GM18867 (cell line): ENCODE measurements at regions not wholly inside any gene's neighbourhood (a gene's known extent, or its start where the extent isn't known, plus 50 kb on each side); places are given as distances from the start of the nearest gene placed in this dataset.

Source experiments
- ATAC-seq: cut with Tn5 transposase; IDR thresholded peaks from one replicate; pipeline ENCODE4 v1.9.1; 2021; ENCODE audit warnings: mild to moderate bottlenecking, moderate library complexity; ENCODE audit not compliant: unreplicated experiment

- no peak for ATAC-seq
Measured at GRCh38 chr5:56558131-56558745, 257.1 kb upstream of the MAP3K1 start.

GRCh38 chr5:56557198-56557597, 258.2 kb upstream of the MAP3K1 start:
- ATAC-seq, result no peak

- ATAC-seq, result no peak
Measured at GRCh38 chr5:56552612-56553268, 262.6 kb upstream of the MAP3K1 start.

GRCh38 chr5:56550227-56550626, 265.1 kb upstream of the MAP3K1 start:
- no peak for ATAC-seq

GRCh38 chr5:56549096-56549886, 266.1 kb upstream of the MAP3K1 start:
- no peak for ATAC-seq

- ATAC-seq, result no peak
Measured at GRCh38 chr5:56545016-56545415, 270.3 kb upstream of the MAP3K1 start.

- ATAC-seq, result no peak
Measured at GRCh38 chr5:56543441-56544388, 271.6 kb upstream of the MAP3K1 start.

GRCh38 chr5:56540266-56540665, 275.1 kb upstream of the MAP3K1 start:
- no peak for ATAC-seq

GRCh38 chr5:56538580-56538979, 276.8 kb upstream of the MAP3K1 start:
- no peak for ATAC-seq

GRCh38 chr5:56535347-56535746, 280.0 kb upstream of the MAP3K1 start:
- no peak for ATAC-seq

GRCh38 chr5:56534102-56534829, 281.1 kb upstream of the MAP3K1 start:
- no peak for ATAC-seq

GRCh38 chr5:56532466-56532865, 282.9 kb upstream of the MAP3K1 start:
- no peak for ATAC-seq

- ATAC-seq, result no peak
Measured at GRCh38 chr5:56530626-56531138, 284.7 kb upstream of the MAP3K1 start.

- ATAC-seq, result no peak
Measured at GRCh38 chr5:56529666-56530430, 285.5 kb upstream of the MAP3K1 start.

- no peak for ATAC-seq
Measured at GRCh38 chr5:56527174-56527573, 288.2 kb upstream of the MAP3K1 start.

- ATAC-seq, result no peak
Measured at GRCh38 chr5:56525113-56525512, 290.2 kb upstream of the MAP3K1 start.

GRCh38 chr5:56523790-56524575, 290.9 kb upstream of the ANKRD55 start:
- ATAC-seq, result no peak

- ATAC-seq, result no peak
Measured at GRCh38 chr5:56522960-56523359, 289.8 kb upstream of the ANKRD55 start.

GRCh38 chr5:56522169-56522568, 289.0 kb upstream of the ANKRD55 start:
- no peak for ATAC-seq
